HepG2 (cell line): ENCODE measurements at regions not wholly inside any gene's neighbourhood (a gene's known extent, or its start where the extent isn't known, plus 50 kb on each side); places are given as distances from the start of the nearest gene placed in this dataset.

Experiments used
- ATAC-seq: fragments of 200-7000 bp; cut with Tn5 transposase; 3 replicates; pipeline ENCODE4 v1.9.1; 2020; ENCODE audit warnings: mild to moderate bottlenecking, moderate library complexity
- BruUV-seq: library from RNA; stranded (reverse); fragments of 400-500 nt; replicated peaks from 2 replicates; lab custom pipeline; 2021; lab: Mats Ljungman, UMichigan
- CTCF ChIA-PET: fragments of 300-600 bp; formaldehyde crosslinking; extraction: SDS; loops from one replicate; lab custom pipeline; 2021; ENCODE audit warnings: low total read pairs, inconsistent platforms, low intra/inter-chr PET ratio; lab: Yijun Ruan, JAX
- POLR2A ChIA-PET: fragments of 350-600 bp; sonication (Branson Sonifier 250); formaldehyde crosslinking; loops from one replicate; lab custom pipeline; 2020; ENCODE audit warnings: antibody characterized with exemption, inconsistent platforms; lab: Yijun Ruan, JAX
- DNase-seq: peaks from one replicate; pipeline ENCODE4 v3.0.0-alpha.2; 2015; ENCODE audit warnings: low spot score
- FAIRE-seq: peaks from 3 replicates; lab custom pipeline; 2011; peaks lifted over from hg19 to GRCh38; lab: Jason Lieb, UNC
- H2AFZ ChIP-seq: one replicate; pipeline ENCODE4 v1.6.1; 2011; ENCODE audit warnings: low read length, inconsistent platforms
- H3K27ac ChIP-seq: fragments of 300-600 bp; 3 replicates; pipeline ENCODE4 v1.8.0; 2011; ENCODE audit warnings: mixed run types, mild to moderate bottlenecking, mixed read lengths, low read length, inconsistent platforms; ENCODE audit not compliant: insufficient read depth; ENCODE audit errors: extremely low read length
- H3K27me3 ChIP-seq, 2 experiments: fragments of 200-600 bp in 1 of 2; 2 replicates in 1 of 2; 3 replicates in 1 of 2; pipeline versions ENCODE4 v1.6.0 to v1.8.0; 2011; ENCODE audit warnings: low read length in 2 of 2, mild to moderate bottlenecking in 2 of 2, moderate library complexity in 2 of 2, inconsistent platforms in 1 of 2; ENCODE audit not compliant: insufficient read depth in 2 of 2, control insufficient read depth in 1 of 2
- H3K36me3 ChIP-seq, 2 experiments: fragments of 200-600 bp in 1 of 2; replicated peaks in 1 of 2; 2 replicates in 1 of 2; 3 replicates in 1 of 2; pipeline versions ENCODE4 v1.5.1 to v1.8.0; 2011; ENCODE audit warnings: low read length in 2 of 2, inconsistent platforms in 1 of 2; ENCODE audit not compliant: insufficient read depth in 2 of 2, control insufficient read depth in 1 of 2
- H3K4me1 ChIP-seq: 2 replicates; pipeline ENCODE4 v1.5.1; 2012; ENCODE audit warnings: low read length, inconsistent platforms; ENCODE audit not compliant: insufficient read depth
- H3K4me2 ChIP-seq: 2 replicates; pipeline ENCODE4 v1.6.0; 2011; ENCODE audit warnings: low read depth, low read length, inconsistent platforms
- H3K4me3 ChIP-seq, 3 experiments: fragments of 200-600 bp in 1 of 3; sonication (generic), shearing (Covaris generic) in 1 of 3; replicated peaks in 1 of 3; 2 replicates each; pipeline ENCODE4 v1.5.1; 2011 to 2016; ENCODE audit warnings: low read length in 3 of 3, inconsistent platforms in 2 of 3, low read depth in 2 of 3, mild to moderate bottlenecking in 2 of 3, control low read depth in 1 of 3, mixed read lengths in 1 of 3; ENCODE audit not compliant: insufficient read depth in 1 of 3
- H3K79me2 ChIP-seq: one replicate; pipeline ENCODE4 v1.6.1; 2011; ENCODE audit warnings: low read length, inconsistent platforms; ENCODE audit not compliant: insufficient read depth
- H3K9ac ChIP-seq: 2 replicates; pipeline ENCODE4 v1.6.0; 2011; ENCODE audit warnings: mild to moderate bottlenecking, low read depth, low read length, inconsistent platforms; ENCODE audit not compliant: insufficient read depth
- H3K9me3 ChIP-seq: 2 replicates; pipeline ENCODE4 v1.5.1; 2012; ENCODE audit warnings: mild to moderate bottlenecking, low read length
- H4K20me1 ChIP-seq: 2 replicates; pipeline ENCODE4 v1.6.0; 2011; ENCODE audit warnings: inconsistent platforms, mild to moderate bottlenecking, low read length, moderate library complexity; ENCODE audit not compliant: insufficient read depth
- CREB1 ChIP-seq, 2 experiments: fragments of 450-650 bp in 1 of 2; IDR thresholded peaks; 2 replicates each; pipeline ENCODE4 v1.6.1; 2016 to 2017; ENCODE audit warnings: control low read depth in 1 of 2, mild to moderate bottlenecking in 1 of 2, missing compliant biosample characterization in 1 of 2, missing genetic modification characterization in 1 of 2
- HCFC1 ChIP-seq: fragments of 150-350 bp; IDR thresholded peaks from 2 replicates; pipeline ENCODE4 v1.6.1; 2014; ENCODE audit warnings: low read depth, low read length
- KLF11 ChIP-seq: IDR thresholded peaks from 2 replicates; pipeline ENCODE4 v1.6.1; 2016; ENCODE audit warnings: missing compliant biosample characterization
- MEIS1 ChIP-seq: sonication (generic); formaldehyde crosslinking; IDR thresholded peaks from 2 replicates; pipeline ENCODE4 v1.9.0; 2021; ENCODE audit warnings: mild to moderate bottlenecking, missing genetic modification reagents, moderate library complexity, borderline replicate concordance
- MLLT10 ChIP-seq: sonication (generic); formaldehyde crosslinking; IDR thresholded peaks from 2 replicates; pipeline ENCODE4 v1.4.0; 2020; ENCODE audit warnings: missing genetic modification reagents
- TEAD3 ChIP-seq: optimal IDR thresholded peaks from 2 replicates; pipeline ENCODE3; 2016; ENCODE audit warnings: borderline replicate concordance
- ZBTB40 ChIP-seq, 2 experiments: fragments of 450-650 bp in 1 of 2; sonication (generic) in 1 of 2; formaldehyde crosslinking in 1 of 2; IDR thresholded peaks; 2 replicates each; pipeline versions ENCODE4 v1.6.1 to v1.8.0; 2016 to 2022; ENCODE audit warnings: antibody characterized with exemption in 1 of 2, mild to moderate bottlenecking in 1 of 2, missing genetic modification reagents in 1 of 2
- ZNF264 ChIP-seq: sonication (generic); formaldehyde crosslinking; IDR thresholded peaks from 2 replicates; pipeline ENCODE4 v1.4.0; 2020; ENCODE audit warnings: missing genetic modification reagents
- ZNF558 ChIP-seq: sonication (generic); formaldehyde crosslinking; IDR thresholded peaks from 2 replicates; pipeline ENCODE4 v1.9.0; 2022; ENCODE audit warnings: mild to moderate bottlenecking, missing genetic modification reagents, borderline replicate concordance
- ZNF616 ChIP-seq: sonication (generic); formaldehyde crosslinking; IDR thresholded peaks from 2 replicates; pipeline ENCODE4 v1.5.0; 2020; ENCODE audit warnings: low read depth, mild to moderate bottlenecking, missing genetic modification reagents
- WGBS: methylation state at CpG from one replicate; pipeline ENCODE4 v1.1.6; 2017; ENCODE audit warnings: low lambda C conversion rate; 5-methylcytosine and 5-hydroxymethylcytosine counted together
- in situ Hi-C: cut with HindIII; loops from 2 replicates; pipeline ENCODE4 v1.10.0; 2017; ENCODE audit warnings: low pct_unique_long_range_greater_than_20kb; ENCODE audit not compliant: extremely low pct_ligation_motif_present
- intact Hi-C: fragments of 100-400 bp; cut with micrococcal nuclease; formaldehyde crosslinking; loops from one replicate; pipeline ENCODE4 v1.10.0; 2022; ENCODE audit not compliant: unreplicated experiment
- TF ChIP-seq, protein P1 (sequence below): sonication (generic); formaldehyde crosslinking; IDR thresholded peaks from 2 replicates; pipeline ENCODE4 v1.4.0; 2020; ENCODE audit warnings: missing genetic modification reagents, borderline replicate concordance

GRCh38 chr2:33726415-33726814 lies 127.3 kb upstream of the FAM98A start:
- FAIRE-seq (no peak), DNase-seq (no peak), ATAC-seq (no peak)
- no TSS peak for BruUV-seq
- Histone ChIP-seq H3K4me1 (no peaks in the 10 kb centered on the region), H2AFZ (no peak overlapping the region), H3K36me3 (no peaks in the 10 kb centered on the region), H3K4me3 (no peak overlapping the region), H3K27ac (no peak overlapping the region), H3K4me2 (no peak overlapping the region), H3K27me3 (no peaks in the 10 kb centered on the region), H3K9me3 (no peaks in the 10 kb centered on the region), H4K20me1 (no peaks in the 10 kb centered on the region), H3K9ac (no peak overlapping the region), H3K79me2 (no peaks in the 10 kb centered on the region)
- CTCF ChIA-PET = no interaction called here
- in situ Hi-C loops = no loop called here
- TF ChIP-seq CREB1 (IDR thresholded peaks at IDR 0.05) (no peak), CREB1 (CRISPR knock-in tag; IDR thresholded peaks at IDR 0.05) (no peak), ZNF558 (CRISPR knock-in tag) (no peak), KLF11 (no peak), ZBTB40 (IDR thresholded peaks at IDR 0.05) (no peak), ZBTB40 (CRISPR knock-in tag; IDR thresholded peaks at IDR 0.05) (no peak), ZNF616 (CRISPR knock-in tag) (no peak), ZNF264 (CRISPR knock-in tag) (no peak), TEAD3 (CRISPR knock-in tag) (no peak), HCFC1 (no peak), MLLT10 (no peak), MEIS1 (CRISPR knock-in tag) (no peak)
- TF ChIP-seq, protein P1, sequence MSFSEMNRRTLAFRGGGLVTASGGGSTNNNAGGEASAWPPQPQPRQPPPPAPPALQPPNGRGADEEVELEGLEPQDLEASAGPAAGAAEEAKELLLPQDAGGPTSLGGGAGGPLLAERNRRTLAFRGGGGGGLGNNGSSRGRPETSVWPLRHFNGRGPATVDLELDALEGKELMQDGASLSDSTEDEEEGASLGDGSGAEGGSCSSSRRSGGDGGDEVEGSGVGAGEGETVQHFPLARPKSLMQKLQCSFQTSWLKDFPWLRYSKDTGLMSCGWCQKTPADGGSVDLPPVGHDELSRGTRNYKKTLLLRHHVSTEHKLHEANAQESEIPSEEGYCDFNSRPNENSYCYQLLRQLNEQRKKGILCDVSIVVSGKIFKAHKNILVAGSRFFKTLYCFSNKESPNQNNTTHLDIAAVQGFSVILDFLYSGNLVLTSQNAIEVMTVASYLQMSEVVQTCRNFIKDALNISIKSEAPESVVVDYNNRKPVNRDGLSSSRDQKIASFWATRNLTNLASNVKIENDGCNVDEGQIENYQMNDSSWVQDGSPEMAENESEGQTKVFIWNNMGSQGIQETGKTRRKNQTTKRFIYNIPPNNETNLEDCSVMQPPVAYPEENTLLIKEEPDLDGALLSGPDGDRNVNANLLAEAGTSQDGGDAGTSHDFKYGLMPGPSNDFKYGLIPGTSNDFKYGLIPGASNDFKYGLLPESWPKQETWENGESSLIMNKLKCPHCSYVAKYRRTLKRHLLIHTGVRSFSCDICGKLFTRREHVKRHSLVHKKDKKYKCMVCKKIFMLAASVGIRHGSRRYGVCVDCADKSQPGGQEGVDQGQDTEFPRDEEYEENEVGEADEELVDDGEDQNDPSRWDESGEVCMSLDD (CRISPR knock-in tag) = no peak
- POLR2A ChIA-PET = no interaction called here
- intact Hi-C loops = no loop called here
- 37% methylated on average over 8 of the region's 8 CpGs for WGBS
